COLO829 (cell line): ENCODE measurements at regions not wholly inside any gene's neighbourhood (a gene's known extent, or its start where the extent isn't known, plus 50 kb on each side); places are given as distances from the start of the nearest gene placed in this dataset.
"Not testable (repeated sequence)": the region's sequence is repeated elsewhere in the genome, so short reads cannot be mapped to it uniquely, and the experiment has no call there.

Source experiments
- DNase-seq: peaks from one replicate; pipeline ENCODE4 v3.0.0; 2012; ENCODE audit warnings: low spot score

DNA sequence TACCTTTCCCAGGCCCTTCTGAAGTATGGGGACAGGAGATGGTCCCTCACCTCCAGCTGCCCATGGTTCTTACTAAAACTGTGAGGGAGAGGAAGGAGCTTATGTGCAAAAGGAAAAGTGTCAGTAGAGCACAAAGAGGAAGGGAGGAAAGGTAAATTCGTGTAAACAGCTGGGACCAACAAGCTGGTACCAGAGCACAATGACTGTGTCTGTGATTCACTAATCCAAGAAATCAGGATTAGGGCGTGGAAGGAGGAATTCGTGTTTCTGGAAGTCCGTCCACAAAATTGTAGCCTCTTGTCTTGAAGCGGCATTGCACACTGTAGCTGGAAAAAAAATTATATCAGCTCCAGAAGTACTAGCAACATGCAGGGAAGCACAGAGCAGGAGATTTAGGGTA is 129.0 kb upstream of the RREB1 start:
- no peak for DNase-seq

DNA sequence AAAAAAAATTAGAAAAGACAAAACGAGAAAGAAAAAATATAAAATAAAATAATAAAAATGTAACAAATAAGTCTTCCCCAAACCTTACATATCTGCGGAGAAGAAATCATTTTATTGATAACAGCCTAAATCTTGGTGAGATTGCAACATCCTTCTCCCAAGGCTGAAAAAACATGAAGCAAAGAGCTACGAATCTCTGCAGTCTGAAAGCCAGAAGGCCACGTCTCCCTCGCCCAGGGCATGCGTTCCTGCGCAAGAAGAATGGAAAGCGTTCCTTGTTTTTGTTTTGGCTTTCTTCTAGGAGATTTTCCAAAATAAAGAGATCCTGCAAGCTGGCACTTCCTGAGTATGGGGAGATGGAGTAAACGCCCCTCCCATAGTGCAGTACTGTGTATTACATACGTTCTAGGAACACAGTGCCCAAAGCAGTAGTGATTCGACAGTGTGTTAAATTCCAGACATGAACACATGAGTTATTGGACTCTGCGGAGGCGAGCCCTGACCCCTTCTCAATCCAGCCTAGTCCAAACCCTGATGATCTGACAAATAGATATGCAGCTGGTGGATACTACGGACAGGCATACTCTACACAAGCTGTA is 126.7 kb upstream of the RREB1 start:
- no peak for DNase-seq

DNA sequence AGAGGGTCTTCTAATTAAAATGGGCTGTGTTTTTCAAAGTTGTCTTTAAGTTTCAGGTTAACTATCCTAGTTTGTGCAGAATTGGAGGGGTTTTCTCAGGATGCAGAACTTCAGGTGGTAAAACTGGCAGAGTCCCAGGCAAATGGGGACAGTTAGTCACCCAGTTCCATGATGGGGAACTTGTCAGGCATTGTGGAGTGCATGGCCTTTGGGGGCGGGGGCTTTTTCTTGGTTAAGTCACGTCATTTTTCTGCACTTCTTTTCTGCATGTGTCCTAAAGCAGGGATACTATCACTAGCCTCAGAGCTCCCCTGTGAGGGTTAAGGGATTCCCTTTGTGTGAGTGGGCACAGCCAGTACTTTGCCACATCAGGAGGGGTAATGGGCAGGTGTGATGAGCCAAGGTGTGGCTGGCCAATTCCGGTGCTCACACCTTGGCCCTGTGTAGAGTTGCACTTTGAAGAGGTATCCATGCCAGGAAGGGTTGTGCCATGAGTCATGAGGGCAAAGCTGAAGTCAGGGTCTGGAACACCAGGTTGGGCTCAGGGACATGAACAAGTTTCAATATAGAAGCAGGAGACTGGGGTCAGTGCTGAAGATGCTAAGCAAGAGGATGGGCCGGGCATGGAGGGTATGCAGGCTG is 126.0 kb upstream of the RREB1 start:
- no peak for DNase-seq

DNA sequence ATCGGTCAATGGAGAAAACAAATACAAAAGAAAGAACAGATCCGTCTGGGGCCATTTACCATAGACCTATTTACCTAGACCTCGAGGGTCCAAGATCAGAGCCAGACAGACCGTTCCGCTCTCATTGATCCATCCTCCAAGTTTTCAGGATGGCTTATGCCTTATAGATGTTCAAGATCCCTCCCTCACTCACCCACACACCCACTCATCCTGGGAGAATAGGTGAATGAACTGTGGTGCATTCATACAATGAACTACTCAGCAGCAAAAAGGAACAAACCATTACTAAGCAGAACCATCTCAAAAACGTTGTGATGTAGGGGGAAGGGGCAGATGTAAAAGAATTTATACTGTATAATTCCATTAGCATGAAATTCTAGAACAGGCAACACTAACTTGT is 125.1 kb upstream of the RREB1 start:
- no peak for DNase-seq

DNA sequence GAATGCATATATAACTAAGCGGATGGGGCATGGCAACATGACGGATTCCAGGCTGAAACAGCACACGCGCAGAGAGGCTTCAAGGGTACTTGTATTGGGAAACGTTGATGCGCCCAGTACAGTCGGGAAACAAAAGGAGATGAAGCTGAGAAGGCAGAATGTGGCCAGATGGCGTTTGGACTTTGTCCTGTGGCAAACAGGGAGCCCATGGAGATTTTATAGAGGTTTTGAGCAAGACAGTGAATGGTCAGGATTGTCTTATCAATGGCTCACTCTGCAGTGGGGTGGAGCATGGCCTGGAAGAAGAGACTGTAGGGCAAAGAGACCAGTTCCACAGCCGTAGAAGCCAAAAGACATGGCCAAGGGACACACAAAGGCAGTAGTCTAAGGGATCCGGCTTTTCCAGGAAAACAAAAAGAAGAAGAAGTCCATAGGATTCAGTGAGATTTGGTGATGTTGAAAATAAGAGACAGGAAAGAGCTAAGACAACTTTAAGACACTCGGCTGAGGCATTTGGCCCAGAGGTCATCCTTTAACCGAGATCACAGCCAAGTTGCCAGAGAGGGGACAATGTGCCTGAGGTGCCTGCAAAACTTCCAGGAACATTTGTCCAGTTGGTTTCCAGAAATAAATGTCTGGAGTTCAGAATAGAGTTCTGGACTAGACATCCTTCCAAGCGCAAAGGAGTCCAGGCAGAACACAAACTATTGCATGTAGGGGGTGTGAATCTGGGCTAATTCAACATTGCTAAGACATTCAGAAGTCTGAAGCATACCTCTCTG is 123.0 kb upstream of the RREB1 start:
- DNase-seq: no peak

DNA sequence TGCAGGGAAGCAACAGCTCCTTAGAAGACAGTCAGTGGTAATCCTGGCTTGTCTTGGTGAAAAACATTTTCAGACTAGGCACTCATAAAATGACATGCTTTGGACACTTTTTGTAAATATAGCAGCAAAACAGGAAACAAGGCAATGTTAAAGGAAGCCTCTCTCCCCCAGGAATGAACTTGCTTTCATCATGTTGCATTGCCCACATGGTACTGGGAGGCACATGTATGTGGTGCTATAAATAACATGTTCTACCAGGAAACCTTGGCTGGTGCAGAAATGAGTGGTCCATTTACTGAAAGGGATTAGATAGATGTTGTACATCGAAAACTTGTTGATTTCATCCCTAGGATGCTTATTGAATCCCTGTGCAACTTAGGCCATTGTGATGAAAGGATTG is 121.4 kb upstream of the RREB1 start:
- no peak for DNase-seq

DNA sequence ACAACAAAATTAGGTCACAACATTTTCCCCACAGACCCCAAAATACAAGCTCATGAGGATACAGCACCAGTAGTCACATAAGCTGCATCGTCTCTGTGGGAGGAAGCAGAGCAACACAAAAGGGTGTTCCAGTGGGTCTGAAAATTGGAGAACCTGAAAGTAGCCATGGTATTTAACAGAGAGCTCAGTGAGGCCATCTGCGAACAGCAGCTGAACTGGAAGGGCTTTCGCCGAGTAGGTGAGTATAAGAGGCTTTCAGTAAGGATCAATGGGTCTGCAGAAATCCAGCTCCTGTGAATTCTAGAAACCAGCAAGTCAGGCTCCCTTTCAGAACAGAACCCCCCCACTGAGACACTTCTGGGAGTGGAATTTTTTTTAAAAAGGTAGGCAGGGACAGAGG is 120.0 kb upstream of the RREB1 start:
- DNase-seq: no peak

DNA sequence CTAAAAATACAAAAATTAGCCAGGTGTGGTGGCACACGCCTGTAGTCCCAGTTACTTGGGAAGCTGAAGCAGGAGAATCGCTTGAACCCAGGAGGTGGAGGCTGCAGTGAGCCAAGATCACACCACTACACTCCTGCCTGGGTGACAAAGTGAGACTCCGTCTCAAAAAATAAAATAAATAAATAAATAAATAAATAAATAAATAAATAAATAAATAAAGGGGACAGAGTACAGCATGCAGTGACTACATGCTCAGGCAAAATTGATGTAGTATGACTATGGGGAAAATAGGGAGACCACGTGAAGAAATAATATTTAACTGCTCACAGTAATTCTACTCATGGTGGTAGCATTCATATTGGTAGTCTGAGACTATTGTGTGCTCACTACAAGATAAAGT is 117.7 kb upstream of the RREB1 start:
- not testable (repeated sequence) for DNase-seq

DNA sequence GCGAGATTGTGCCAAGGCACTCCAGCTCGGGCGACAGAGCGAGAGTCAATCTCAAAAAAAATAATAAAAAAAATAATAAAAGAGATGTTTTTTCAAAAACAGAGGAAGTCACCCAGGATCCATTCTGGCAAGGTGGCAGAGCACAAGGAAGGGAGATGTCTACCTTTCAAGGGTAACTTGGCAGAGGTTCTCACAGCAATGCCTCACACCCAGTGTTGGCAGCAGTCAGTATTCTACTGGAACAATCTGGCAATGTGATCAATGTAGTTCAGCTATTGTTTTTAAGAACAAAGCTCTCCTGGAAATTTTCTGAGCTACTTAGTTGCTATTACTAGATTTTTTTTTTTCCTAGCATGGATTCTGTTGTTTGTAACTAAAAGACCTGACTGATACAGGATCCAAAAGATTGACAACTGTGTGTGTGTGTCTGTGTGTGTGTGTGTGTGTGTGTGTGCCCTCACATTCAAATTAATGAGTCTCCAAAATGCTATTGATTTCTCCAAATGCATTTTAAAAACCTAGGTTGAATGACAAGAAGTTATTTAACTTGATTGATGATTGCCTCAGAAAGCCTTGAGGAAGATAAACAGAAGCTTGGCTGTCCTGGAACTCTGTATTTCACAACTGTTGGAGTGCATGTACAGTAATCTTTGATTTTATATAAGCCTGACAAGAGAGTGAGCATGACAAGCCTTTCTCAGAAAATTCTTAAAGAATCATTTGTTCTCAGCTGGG is 114.1 kb upstream of the RREB1 start:
- DNase-seq: no peak

DNA sequence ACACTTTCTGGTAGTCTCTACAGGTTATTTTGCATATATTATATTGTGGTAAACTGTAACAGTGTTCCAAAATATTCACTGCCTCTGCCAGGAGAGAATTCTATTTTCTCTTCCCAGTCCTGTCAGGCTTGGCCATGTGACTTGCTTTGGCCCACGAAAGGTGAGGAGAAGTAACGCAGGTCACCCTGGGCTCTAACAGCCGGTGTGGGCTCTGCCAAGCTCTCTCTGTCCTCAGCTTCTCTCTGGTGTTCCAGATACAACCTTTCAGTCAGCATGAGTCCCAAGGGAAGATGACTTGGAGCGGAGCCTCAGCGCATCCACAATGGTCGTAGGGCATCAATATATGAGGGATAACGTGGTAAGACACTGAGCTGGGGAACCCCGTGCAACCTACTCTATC is 113.0 kb upstream of the RREB1 start:
- no peak for DNase-seq

DNA sequence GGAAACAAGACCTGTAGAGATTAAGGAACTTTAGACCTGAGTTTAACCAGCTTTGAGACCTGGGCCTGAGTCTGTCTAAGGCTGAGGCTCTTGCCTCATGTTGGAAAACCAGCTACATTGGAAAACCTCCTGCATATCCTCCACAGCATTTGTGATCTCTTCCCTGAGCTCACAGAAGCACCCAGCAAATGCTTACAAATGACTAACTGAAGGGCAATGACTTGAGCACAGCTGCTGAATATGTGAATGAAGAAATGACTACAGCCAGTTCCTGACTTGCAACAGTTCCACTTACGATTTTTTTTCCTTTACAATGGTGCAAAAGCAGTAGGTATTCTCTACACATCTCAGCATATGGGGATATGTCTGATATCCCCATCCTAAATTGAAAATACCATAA is 112.4 kb upstream of the RREB1 start:
- no peak for DNase-seq

DNA sequence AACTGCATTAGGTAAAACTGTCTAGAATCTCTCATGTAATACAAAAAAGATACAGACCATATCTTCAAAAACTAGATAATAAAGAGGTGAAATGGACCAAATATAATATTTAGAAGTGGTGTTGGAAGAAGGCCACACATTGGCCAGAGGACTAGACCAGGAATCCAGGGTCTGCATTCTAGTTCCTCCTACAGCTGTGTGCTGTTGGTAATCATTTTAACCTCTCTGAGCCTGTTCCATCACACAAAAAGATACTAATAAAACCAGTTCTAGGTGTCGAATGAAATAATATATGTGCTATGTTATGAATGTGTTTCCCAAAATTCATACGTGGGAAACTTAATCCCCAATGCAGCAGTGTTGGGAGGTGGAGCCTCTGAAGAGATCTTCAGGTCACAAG is 111.6 kb upstream of the RREB1 start:
- DNase-seq: no peak

DNA sequence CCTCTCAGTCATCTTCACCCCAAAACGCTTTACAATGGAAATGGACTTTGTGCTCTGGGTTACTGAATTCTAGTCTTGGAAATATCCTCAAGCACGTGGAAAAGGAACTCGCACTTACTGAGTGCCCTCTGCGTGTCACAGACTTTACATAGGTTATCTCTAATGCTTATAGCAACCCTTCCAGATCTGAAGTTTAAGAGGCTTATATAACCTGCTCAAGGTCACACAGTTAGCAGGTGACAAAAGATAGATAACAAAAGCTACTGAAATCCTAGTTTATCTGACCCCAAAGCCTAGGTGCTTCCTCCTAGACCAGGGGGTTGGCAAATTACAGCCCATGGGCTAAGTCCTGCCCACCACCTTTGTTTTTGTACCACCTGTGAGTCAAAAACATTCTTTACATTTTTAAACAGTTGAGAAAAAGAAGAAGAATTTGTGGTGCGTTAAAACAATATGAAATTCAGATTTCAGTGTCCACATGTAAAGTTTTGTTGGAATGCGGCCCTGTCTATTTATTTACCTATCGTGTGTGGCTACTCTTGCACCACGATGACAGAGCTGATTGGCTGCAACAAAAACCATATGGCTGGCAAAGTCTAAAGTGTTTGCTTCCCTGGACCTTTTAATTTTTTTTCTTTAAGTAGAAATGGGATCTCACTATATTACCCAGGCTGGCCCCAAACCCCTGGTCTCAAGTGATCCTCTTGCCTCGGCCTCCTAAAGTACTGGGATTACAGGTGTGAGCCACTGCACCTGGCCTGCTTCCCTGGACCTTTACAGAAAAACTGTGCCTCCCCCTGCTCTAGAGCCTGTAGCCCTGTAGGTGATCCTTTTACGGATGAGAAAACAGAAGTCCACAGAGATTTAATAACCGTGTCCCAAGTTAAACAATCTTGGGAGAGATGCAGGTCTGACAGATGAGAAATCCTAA is 110.2 kb upstream of the RREB1 start:
- no peak for DNase-seq

DNA sequence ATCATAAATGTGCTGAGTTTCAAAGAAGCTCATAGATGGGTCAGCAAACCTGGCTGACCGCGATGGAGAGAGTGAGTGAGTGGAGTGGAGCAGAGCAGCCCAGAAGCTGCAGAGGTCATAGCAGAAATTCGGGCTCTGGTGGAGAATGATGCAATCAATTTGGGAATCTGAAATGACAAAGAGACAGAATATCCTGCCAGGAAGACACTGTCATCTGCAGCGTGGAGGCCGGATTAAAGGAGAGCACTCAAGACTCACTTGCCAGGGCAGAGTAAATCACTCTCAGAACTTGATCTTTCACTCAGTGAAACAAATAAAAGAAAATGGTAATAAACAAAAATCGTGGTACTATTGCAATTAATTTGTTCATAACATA is 109.6 kb upstream of the RREB1 start:
- no peak for DNase-seq

DNA sequence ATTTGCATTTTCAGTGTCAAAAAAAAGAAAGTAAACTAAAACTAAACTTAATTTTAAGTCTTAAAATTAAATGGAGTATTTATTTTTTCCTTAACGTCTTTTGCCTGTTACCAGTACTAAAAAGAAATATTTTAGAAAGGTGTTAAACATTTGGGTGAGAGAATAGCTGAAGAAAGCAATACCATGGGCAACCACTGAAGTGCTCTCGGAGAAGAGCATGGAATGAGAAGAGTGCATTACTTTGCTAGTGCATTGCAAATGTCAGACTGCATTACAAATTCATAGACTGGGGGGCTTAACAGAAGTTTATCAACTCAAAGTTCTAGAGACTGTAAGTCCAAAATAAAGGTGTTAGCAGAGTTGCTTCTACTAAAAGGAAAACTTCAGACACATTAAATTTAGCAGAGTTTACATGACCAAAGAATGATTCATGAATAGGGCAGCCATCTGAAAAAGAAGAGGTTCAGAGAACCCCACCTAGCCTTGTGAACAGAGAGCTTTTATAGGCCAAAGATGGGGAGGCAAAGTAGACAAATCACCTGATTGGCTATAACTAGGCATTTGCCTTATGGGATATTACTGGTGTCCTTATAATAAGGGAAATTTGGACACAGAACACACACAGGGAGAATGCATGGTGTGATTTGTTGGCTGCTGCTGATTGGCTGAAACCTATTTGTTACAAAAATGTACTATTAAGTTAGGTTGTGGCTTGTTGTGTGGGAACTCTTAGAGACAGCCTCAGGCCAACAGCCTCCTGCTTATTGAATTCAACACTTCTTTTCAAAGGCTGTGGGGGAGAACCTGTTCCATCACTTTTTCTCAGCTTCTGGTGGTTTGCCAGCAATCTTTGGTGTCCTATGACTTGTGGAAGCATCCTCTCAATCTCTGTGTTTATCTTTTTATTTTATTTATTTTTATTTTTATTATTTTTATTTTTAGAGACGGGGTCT is 106.7 kb upstream of the RREB1 start:
- no peak for DNase-seq

DNA sequence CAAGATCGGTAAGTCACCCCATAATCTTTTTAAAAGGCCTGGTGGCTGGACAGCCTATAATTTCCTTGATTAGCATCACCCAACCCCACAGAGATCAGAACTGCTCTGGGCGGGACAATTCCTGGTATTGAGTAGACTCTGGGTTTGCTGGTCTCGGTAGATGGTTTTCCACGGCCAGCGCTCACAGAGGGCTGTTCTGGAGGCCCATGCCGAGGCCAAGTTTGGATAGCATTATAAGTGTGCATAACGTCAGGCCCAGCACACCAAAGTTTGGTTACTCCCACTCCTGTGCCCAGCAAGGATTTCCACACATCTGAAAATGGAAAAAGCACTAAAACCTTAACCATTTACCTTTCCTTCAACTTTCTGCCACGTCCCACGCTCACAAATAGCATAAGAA is 104.7 kb upstream of the RREB1 start:
- no peak for DNase-seq

DNA sequence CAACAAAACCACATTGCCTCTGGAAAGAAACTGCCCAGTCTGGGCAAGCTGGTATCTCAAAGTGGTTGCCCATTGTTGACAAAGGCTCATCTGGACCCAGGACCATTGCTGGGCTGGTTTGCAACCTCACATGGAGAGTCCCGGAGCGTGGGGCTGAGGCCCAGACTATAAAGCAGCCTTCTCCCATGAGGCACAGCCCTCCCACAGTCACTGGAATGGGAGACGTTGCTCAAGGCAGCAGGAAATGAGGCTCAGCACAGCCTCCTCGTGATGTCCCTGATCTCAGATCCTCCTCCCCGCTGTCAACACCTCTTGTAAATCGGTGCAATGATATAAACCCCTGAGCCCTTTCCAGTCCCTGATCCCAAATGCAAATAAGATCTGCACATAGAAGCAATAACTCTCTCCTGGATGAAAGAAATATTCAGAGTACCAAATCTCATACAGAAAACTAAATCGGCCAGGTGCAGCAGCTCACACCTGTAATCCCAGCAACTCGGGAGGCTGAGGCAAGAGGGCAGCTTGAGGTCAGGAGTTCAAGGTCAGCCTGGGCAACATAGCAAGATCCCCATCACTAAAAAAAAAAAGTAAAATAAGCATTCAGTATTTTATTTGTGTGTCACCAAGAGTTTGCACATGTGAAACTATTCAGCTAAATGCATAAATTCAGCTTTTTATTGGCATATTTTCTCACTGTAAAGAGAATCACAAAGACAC is 103.0 kb upstream of the RREB1 start:
- DNase-seq: no peak

DNA sequence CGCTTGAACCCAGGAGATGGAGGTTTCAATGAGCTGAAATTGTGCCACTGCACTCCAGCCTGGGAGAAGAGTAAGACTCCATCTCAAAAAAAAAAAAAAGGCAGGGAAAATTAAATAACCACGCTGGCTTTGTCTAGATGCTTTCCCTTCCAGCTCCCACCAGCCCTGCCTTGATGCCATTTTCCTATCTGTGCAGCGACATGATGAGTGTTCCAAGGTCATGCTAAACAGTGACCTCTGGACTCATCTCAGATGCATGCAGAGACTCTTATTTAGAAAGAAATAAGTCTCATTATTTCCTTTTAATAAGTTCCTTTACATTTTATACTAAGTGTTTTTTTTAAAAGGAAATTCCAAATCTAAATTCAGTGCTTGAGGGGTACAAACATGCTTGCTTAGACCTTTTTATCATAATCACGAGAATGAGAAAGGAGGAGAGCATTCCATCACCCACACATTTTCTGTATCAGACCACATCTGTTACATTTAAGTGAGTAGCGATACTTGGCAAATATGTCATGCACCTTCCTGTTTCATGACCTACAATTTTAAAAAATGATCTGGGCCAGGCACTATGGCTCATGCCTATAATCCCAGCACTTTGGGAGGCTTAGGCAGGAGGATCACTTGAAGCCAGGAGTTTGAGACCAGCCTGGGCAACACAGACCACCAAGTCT is 101.1 kb upstream of the RREB1 start:
- no peak for DNase-seq

DNA sequence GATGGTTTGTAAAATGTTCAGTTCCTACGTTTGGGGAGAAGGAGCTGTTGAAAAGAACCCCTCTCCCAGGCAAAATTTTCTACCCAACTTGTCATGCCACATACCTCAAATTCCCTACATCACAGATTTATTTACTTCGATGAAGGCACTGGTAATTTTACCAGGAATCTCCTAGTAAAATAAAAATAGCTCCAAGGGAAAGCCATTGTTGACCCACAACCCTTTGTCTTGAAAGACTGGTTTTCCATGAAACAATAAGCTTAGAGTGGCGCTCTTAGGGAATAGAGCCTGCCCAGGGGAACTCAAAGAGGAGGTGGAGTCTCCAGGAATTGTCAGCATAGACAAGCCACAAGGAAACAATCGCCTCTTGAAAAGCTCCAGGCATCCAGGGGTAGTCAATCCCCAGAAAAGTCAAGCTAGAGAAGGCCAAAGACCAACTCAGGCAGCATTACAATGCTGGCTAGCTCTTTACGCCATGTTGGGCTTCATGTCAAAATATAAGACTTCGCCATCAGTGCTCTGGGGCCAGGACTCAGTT is 99.2 kb upstream of the RREB1 start:
- no peak for DNase-seq
